ENCODE measurements at regions not wholly inside any gene's neighbourhood (a gene's known extent, or its start where the extent isn't known, plus 50 kb on each side); places are given as distances from the start of the nearest gene placed in this dataset.

DNA sequence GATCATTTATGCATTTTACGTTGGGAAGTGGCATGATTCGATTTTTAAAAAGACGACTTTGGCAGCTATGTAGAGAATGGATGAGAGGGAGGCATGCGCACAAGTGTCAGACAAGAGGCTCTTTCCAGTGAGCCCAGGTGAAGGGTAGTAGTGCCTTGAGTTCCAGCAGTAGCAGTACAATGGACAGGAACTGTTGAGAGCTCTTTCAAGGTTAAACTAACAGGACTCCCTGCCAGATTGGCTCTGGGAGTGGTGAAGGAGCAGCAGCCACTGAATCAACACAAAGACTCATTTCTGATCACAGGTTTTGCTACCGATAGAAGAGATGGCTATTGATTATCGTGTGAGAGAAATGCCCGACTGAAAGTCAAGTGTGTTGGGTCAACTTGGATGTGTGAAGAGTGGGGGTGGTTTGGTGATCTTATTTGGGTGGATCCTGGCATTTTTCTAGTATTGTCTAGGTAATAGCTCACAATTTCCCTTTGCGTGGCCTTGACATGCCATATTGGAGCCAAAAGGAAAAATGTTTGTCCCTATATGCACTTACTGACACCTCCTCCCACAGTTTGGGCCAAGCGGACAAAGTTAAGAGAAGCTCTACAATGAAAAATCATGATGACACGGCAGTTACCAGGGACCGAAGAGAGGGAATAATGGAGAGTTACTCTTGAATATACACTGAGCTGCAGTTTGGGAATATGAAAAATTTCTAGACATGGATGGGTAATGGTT, 81.6 kb upstream of the MDFIC2 start:
- TF ChIP-seq POLR2A (IDR thresholded peaks at IDR 0.05) (no peak), POLR2AphosphoS5 (IDR thresholded peaks at IDR 0.05) (no peak)
- TF ChIP-seq, protein P1, sequence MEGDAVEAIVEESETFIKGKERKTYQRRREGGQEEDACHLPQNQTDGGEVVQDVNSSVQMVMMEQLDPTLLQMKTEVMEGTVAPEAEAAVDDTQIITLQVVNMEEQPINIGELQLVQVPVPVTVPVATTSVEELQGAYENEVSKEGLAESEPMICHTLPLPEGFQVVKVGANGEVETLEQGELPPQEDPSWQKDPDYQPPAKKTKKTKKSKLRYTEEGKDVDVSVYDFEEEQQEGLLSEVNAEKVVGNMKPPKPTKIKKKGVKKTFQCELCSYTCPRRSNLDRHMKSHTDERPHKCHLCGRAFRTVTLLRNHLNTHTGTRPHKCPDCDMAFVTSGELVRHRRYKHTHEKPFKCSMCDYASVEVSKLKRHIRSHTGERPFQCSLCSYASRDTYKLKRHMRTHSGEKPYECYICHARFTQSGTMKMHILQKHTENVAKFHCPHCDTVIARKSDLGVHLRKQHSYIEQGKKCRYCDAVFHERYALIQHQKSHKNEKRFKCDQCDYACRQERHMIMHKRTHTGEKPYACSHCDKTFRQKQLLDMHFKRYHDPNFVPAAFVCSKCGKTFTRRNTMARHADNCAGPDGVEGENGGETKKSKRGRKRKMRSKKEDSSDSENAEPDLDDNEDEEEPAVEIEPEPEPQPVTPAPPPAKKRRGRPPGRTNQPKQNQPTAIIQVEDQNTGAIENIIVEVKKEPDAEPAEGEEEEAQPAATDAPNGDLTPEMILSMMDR (IDR thresholded peaks at IDR 0.05) = no peak

Measured in sigmoid colon (tissue), 4 donors.